ENCODE measurements at regions not wholly inside any gene's neighbourhood (a gene's known extent, or its start where the extent isn't known, plus 50 kb on each side); places are given as distances from the start of the nearest gene placed in this dataset.

- TF ChIP-seq ZNF425 (CRISPR knock-in tag; conservative IDR thresholded peaks at IDR 0.05) = no peak
These were observed 69.5 kb upstream of the CDK13 start (continued) for GRCh38 chr7:39880556-39880955.

- Mint-ChIP-seq H3K36me3 (peaks cover 24% of the 10 kb centered on the region), H3K9me3 (peaks cover 25% of the 10 kb centered on the region), H3K4me3 (no peak overlapping the region), H3K4me1 (peaks cover 7% of the 10 kb centered on the region), H3K27me3 (ENCODE audit: low read depth) (no peaks in the 10 kb centered on the region), H3K27ac (no peak overlapping the region)
- DNase-seq (ENCODE audit: low spot score) = no peak
- CTCF ChIA-PET = interaction anchor here (0.7 kb wide), 1 partner anchor 29 kb away, joined by 3 read pairs; no protein-coding TSS in a partner anchor
- POLR2A ChIA-PET = no interaction called here
- peak; percentile 58 for ATAC-seq
- TF ChIP-seq NFE2L1 (CRISPR knock-in tag; IDR thresholded peaks at IDR 0.05) (no peak), ESRRA (CRISPR knock-in tag; IDR thresholded peaks at IDR 0.05; ENCODE audit: borderline replicate concordance) (no peak), CREM (CRISPR knock-in tag; IDR thresholded peaks at IDR 0.05) (no peak), PRDM15 (CRISPR knock-in tag; IDR thresholded peaks at IDR 0.05) (no peak), AFF4 (CRISPR knock-in tag; IDR thresholded peaks at IDR 0.05; ENCODE audit: borderline replicate concordance) (no peak), KAT7 (CRISPR knock-in tag; IDR thresholded peaks at IDR 0.05; ENCODE audit: borderline replicate concordance) (no peak), MXD4 (CRISPR knock-in tag; IDR thresholded peaks at IDR 0.05; ENCODE audit: borderline replicate concordance) (no peak), TP53 (CRISPR knock-in tag; IDR thresholded peaks at IDR 0.05) (no peak), AR (CRISPR knock-in tag; IDR thresholded peaks at IDR 0.05) (no peak), E2F1 (CRISPR knock-in tag; IDR thresholded peaks at IDR 0.05) (no peak), OVOL2 (CRISPR knock-in tag; IDR thresholded peaks at IDR 0.05; ENCODE audit: borderline replicate concordance) (no peak), ATF3 (CRISPR knock-in tag; conservative IDR thresholded peaks at IDR 0.05) (no peak), E2F5 (CRISPR knock-in tag; IDR thresholded peaks at IDR 0.05) (no peak), GABPB1 (CRISPR knock-in tag; IDR thresholded peaks at IDR 0.05) (no peak), JAZF1 (CRISPR knock-in tag; IDR thresholded peaks at IDR 0.05) (no peak)
These were observed 67.8 kb upstream of the CDK13 start for GRCh38 chr7:39882148-39882784.

Data from WTC11 (cell line).